ENCODE measurements at regions not wholly inside any gene's neighbourhood (a gene's known extent, or its start where the extent isn't known, plus 50 kb on each side); places are given as distances from the start of the nearest gene placed in this dataset.
A peak's percentile ranks its signal among the peaks of the same experiment; 100 is the strongest.

DNA sequence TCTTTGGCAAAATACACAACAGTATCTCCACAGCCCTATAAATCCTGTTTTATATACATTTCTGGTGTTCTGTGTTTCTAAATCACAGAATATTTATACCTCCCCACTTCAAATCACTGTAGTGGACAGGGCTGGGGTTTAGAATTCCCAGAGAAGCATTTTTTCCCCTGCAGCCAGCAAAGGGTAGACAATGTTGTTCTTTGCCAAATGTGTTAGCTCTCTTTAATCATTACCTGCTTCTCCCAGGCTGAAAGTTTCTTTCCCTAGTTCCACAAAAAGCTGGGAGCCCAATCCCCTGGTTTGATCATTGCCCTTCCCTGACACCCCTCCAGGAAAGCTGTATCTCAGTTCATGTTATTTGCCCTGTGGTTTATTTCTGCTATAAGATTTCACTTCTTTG, 520.0 kb upstream of the SPHKAP start:
- no peaks in the 10 kb centered on the region for H3K36me3 ChIP-seq (ENCODE audit: control insufficient read depth, insufficient read depth, low read length, severe bottlenecking)
- DNase-seq (ENCODE audit: low read depth), result no peak
- H3K4me3 ChIP-seq (ENCODE audit: low read length), result no peak overlapping the region
- no peaks in the 10 kb centered on the region for H3K9me3 ChIP-seq (ENCODE audit: control insufficient read depth, low read length)
- no peak overlapping the region for H3K9ac ChIP-seq (ENCODE audit: low read length)
- H3K27me3 ChIP-seq (replicated peaks; ENCODE audit: control insufficient read depth, insufficient read depth, low read length), result no peaks in the 10 kb centered on the region
- H3K4me1 ChIP-seq (ENCODE audit: control insufficient read depth, insufficient read depth, low read length), result no peaks in the 10 kb centered on the region

DNA sequence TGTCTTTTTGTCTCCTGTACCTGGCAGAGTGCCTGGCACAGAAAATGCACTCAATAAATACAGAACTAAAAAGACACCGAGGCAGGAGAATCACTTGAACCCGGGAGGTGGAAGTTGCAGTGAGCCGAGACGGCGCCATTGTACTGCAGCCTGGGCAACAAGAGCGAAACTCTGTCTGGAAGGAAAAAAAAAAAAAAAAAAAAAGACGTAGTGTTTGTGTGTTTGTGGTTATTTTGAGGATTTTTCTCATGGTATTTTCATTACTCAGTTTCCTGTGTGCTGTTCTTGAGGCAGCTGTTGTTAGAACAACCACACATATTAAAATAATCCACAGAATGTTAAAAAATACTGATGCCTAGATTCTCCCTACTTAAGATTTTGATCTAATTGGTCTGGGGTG, 519.2 kb upstream of the SPHKAP start:
- Histone ChIP-seq H3K4me1 (ENCODE audit: control insufficient read depth, insufficient read depth, low read length) (no peaks in the 10 kb centered on the region), H3K9me3 (ENCODE audit: control insufficient read depth, low read length) (no peaks in the 10 kb centered on the region), H3K4me3 (ENCODE audit: low read length) (no peak overlapping the region), H3K9ac (ENCODE audit: low read length) (no peak overlapping the region), H3K27me3 (replicated peaks; ENCODE audit: control insufficient read depth, insufficient read depth, low read length) (no peaks in the 10 kb centered on the region), H3K36me3 (ENCODE audit: control insufficient read depth, insufficient read depth, low read length, severe bottlenecking) (no peaks in the 10 kb centered on the region)
- DNase-seq (ENCODE audit: low read depth), result no peak

DNA sequence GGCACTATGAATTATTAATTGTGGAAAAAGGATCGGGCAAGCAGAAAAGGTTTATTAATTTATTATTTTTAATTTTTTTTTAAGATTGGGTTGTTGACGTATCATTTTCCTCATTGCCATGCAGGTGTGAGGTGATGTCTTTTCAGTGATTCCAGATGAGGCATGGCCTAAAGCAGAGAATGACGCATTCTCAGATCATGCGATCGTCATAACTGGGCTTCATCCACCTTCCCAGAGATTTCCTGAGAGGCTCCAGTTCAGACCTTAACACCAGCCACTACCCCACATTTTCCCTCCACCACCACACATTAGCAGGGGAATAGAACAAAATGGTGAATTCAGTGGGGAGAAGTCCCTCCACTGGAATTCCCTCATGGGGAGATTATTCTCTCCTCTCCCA, 518.4 kb upstream of the SPHKAP start:
- Histone ChIP-seq H3K4me1 (ENCODE audit: control insufficient read depth, insufficient read depth, low read length) (no peaks in the 10 kb centered on the region), H3K9ac (ENCODE audit: low read length) (no peak overlapping the region), H3K36me3 (ENCODE audit: control insufficient read depth, insufficient read depth, low read length, severe bottlenecking) (no peaks in the 10 kb centered on the region), H3K9me3 (ENCODE audit: control insufficient read depth, low read length) (no peaks in the 10 kb centered on the region), H3K27me3 (replicated peaks; ENCODE audit: control insufficient read depth, insufficient read depth, low read length) (no peaks in the 10 kb centered on the region), H3K4me3 (ENCODE audit: low read length) (no peak overlapping the region)
- DNase-seq (ENCODE audit: low read depth), result no peak

DNA sequence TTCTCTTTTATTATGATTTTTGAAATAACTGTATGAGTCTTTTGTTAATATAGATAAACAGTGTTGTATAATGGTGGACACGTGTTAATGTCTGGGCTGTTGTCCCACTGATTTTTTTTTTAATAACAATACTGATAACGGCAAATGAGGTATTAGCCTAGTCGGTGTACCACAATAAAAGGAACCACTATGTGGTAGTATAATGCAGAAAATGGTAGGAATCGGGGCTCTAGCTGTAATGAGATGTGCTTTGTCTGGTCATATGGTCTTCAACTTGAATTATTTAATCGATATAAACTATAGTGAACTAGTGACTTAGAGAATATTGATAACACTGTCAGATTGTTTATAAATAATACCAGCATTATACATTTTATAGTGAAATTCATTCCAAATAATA, 517.9 kb upstream of the SPHKAP start:
- Histone ChIP-seq H3K9ac (ENCODE audit: low read length) (no peak overlapping the region), H3K9me3 (ENCODE audit: control insufficient read depth, low read length) (no peaks in the 10 kb centered on the region), H3K4me3 (ENCODE audit: low read length) (no peak overlapping the region), H3K4me1 (ENCODE audit: control insufficient read depth, insufficient read depth, low read length) (no peaks in the 10 kb centered on the region), H3K27me3 (replicated peaks; ENCODE audit: control insufficient read depth, insufficient read depth, low read length) (no peaks in the 10 kb centered on the region), H3K36me3 (ENCODE audit: control insufficient read depth, insufficient read depth, low read length, severe bottlenecking) (no peaks in the 10 kb centered on the region)
- DNase-seq (ENCODE audit: low read depth), result peak; percentile 15

DNA sequence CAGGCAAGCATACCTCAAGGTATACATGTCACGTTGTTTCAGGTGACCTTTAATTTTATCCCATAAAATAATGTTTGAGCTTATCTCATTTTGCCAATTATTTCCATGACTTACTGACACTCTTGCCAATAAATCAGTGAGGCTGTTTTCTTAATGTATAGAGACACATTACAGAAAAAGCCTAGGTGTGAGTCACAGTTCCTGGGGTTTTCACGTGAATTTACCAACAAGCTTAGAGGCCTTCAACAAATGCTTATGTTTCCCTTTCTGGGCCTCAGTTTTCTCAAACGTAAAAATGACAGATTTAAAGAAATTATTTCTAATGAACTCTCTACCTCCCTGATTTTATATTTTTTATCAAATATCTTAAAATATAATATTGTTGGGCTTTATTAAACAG, 517.5 kb upstream of the SPHKAP start:
- Histone ChIP-seq H3K4me1 (ENCODE audit: control insufficient read depth, insufficient read depth, low read length) (no peaks in the 10 kb centered on the region), H3K4me3 (ENCODE audit: low read length) (no peak overlapping the region), H3K9me3 (ENCODE audit: control insufficient read depth, low read length) (no peaks in the 10 kb centered on the region), H3K9ac (ENCODE audit: low read length) (no peak overlapping the region), H3K36me3 (ENCODE audit: control insufficient read depth, insufficient read depth, low read length, severe bottlenecking) (no peaks in the 10 kb centered on the region), H3K27me3 (replicated peaks; ENCODE audit: control insufficient read depth, insufficient read depth, low read length) (no peaks in the 10 kb centered on the region)
- DNase-seq (ENCODE audit: low read depth), result no peak

DNA sequence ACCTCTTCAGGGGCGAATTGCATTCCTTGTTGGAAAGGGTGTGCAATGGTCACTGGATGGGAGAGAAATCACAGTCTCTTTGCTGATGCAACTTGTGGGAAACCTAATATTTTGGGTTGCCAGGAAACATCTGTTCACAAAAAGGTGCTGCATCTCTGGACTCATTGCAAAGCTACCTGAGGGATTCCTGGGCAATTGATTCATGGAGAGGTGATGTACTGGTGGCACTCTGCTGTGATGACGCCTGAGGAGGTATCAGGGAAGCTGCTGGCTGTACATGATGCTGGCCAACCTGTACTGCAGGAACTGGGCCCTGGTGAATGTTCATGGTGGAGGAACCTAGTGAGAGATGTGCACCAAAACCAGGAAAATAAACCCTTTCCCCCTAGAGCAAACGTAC, 516.0 kb upstream of the SPHKAP start:
- Histone ChIP-seq H3K4me1 (ENCODE audit: control insufficient read depth, insufficient read depth, low read length) (no peaks in the 10 kb centered on the region), H3K9me3 (ENCODE audit: control insufficient read depth, low read length) (no peaks in the 10 kb centered on the region), H3K9ac (ENCODE audit: low read length) (no peak overlapping the region), H3K4me3 (ENCODE audit: low read length) (no peak overlapping the region), H3K27me3 (replicated peaks; ENCODE audit: control insufficient read depth, insufficient read depth, low read length) (no peaks in the 10 kb centered on the region), H3K36me3 (ENCODE audit: control insufficient read depth, insufficient read depth, low read length, severe bottlenecking) (no peaks in the 10 kb centered on the region)
- no peak for DNase-seq (ENCODE audit: low read depth)

DNA sequence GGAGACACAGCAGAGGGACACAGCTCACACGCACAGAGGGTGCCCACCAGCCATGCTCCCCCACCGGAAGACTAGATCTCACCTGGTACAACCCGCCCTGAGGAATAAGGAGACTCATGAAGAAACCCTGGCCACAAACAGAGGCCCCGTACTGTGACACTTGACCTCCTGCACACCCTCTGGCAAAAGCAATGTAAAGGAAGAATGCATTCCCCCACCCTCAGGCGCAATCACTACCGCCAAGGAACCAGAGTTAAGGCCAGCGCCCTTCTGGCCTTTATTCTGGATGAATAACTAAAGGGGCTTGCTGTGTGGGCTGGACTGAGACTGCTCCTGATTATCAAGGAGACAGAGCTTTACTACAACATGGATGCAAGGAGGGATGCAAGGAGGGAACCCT, 509.2 kb upstream of the SPHKAP start:
- DNase-seq (ENCODE audit: low read depth), result no peak
- no peak overlapping the region for H3K4me3 ChIP-seq (ENCODE audit: low read length)
- peaks cover 4% of the 10 kb centered on the region for H3K27me3 ChIP-seq (replicated peaks; ENCODE audit: control insufficient read depth, insufficient read depth, low read length)

DNA sequence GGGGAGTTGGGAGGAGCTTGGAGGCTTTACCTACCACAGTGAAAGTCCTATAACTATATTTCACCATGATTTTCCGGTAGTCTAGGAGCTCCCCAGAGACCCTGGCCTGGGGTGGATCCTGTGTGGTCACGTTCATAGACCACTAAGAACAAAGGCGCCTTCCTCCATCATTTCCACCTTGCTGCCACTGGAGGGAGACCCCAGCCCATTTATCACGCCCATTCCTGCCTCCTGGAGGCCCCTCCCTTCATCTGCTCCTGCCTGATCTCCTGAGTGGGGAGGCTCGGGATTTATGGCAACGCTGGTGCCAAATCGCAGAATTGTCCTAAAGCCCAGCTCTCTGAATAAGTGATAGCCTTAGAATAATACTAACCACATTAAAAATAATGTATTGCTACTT, 507.6 kb upstream of the SPHKAP start:
- Histone ChIP-seq H3K9ac (ENCODE audit: low read length) (no peak overlapping the region), H3K36me3 (ENCODE audit: control insufficient read depth, insufficient read depth, low read length, severe bottlenecking) (no peaks in the 10 kb centered on the region), H3K9me3 (ENCODE audit: control insufficient read depth, low read length) (no peaks in the 10 kb centered on the region), H3K4me3 (ENCODE audit: low read length) (no peak overlapping the region), H3K4me1 (ENCODE audit: control insufficient read depth, insufficient read depth, low read length) (peaks cover 3% of the 10 kb centered on the region), H3K27me3 (replicated peaks; ENCODE audit: control insufficient read depth, insufficient read depth, low read length) (peaks cover 4% of the 10 kb centered on the region)
- DNase-seq (ENCODE audit: low read depth), result peak; percentile 56

More for the DNA sequence above, 509.2 kb upstream of the SPHKAP start:
- Histone ChIP-seq H3K4me1 (ENCODE audit: control insufficient read depth, insufficient read depth, low read length) (peaks cover 3% of the 10 kb centered on the region), H3K9ac (ENCODE audit: low read length) (no peak overlapping the region), H3K36me3 (ENCODE audit: control insufficient read depth, insufficient read depth, low read length, severe bottlenecking) (no peaks in the 10 kb centered on the region), H3K9me3 (ENCODE audit: control insufficient read depth, low read length) (no peaks in the 10 kb centered on the region)

DNA sequence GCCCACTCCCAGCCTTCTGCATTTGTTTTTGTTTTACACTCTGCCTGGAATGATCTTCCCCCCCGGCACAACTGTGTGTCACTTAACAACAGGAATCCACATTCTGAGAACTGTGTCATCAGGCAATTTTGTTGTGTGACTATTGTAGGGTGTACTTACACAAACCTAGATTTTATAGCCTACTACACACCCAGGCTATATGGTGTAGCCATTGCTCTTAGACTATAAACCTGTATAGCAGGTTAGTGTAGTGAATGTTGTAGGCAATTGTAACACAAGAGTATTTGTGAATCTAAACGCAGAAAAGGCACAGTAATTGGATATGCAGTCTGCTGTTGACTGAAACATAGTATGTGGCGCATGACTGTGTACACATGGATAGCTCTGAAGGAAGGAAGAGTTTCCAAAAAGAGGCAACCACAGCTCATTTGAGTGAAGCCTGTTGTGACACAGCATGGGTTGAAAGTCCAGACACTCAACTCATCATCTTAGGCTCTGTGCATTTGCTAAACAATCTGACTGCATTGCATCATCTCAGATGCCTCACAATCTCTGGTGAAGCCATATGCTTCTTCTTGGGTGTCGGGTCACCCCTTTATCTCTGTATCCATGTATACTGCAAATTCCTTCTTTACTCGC, 506.6 kb upstream of the SPHKAP start:
- Histone ChIP-seq H3K36me3 (ENCODE audit: control insufficient read depth, insufficient read depth, low read length, severe bottlenecking) (no peaks in the 10 kb centered on the region), H3K4me1 (ENCODE audit: control insufficient read depth, insufficient read depth, low read length) (peaks cover 3% of the 10 kb centered on the region), H3K9ac (ENCODE audit: low read length) (no peak overlapping the region), H3K9me3 (ENCODE audit: control insufficient read depth, low read length) (no peaks in the 10 kb centered on the region), H3K27me3 (replicated peaks; ENCODE audit: control insufficient read depth, insufficient read depth, low read length) (peaks cover 4% of the 10 kb centered on the region), H3K4me3 (ENCODE audit: low read length) (no peak overlapping the region)
- DNase-seq (ENCODE audit: low read depth), result peak; percentile 68

DNA sequence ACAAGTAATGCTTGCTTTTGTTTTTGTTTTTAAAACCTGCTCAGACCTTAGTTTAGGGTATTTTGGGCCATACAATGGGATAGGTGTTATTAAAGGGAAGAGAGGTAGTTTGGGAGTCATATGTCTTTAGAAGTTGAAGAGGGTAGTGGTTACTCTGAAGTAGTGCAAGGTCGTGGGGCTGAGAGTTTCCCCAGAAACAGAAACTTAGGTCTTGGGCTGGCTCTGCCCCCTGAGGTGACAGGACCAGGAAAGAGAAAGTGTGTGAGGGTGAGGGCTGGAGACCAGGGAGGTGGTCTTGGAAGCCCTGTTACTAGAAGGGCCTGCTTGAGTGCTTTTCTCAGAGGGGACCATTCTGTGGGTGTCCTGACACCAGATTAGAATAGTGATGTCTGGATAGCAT, 500.5 kb upstream of the SPHKAP start:
- Histone ChIP-seq H3K9ac (ENCODE audit: low read length) (no peak overlapping the region), H3K4me3 (ENCODE audit: low read length) (no peak overlapping the region), H3K9me3 (ENCODE audit: control insufficient read depth, low read length) (no peaks in the 10 kb centered on the region), H3K36me3 (ENCODE audit: control insufficient read depth, insufficient read depth, low read length, severe bottlenecking) (no peaks in the 10 kb centered on the region), H3K4me1 (ENCODE audit: control insufficient read depth, insufficient read depth, low read length) (peaks cover 13% of the 10 kb centered on the region), H3K27me3 (replicated peaks; ENCODE audit: control insufficient read depth, insufficient read depth, low read length) (no peaks in the 10 kb centered on the region)
- no peak for DNase-seq (ENCODE audit: low read depth)

DNA sequence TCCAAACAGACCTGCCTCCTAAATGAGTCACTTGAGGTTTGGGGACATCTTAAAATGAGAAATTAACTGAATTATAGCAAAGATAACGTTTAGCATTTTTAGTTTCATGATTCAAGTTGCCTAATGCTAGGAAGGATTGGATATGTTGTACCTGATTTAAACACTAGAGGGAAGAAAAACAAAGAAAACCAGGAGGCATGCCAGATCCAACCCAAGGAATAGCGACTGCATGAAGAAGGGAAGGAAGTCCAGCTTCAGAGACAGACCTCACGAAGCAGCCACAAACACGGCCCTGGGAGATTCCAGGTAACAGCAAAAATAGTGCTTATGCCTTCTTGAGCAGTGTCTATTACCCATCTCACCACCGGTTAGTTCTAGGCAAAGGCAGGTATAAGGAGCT, 499.9 kb upstream of the SPHKAP start:
- H3K36me3 ChIP-seq (ENCODE audit: control insufficient read depth, insufficient read depth, low read length, severe bottlenecking), result no peaks in the 10 kb centered on the region
- H3K9ac ChIP-seq (ENCODE audit: low read length), result peak overlapping the region; percentile 39
- H3K4me3 ChIP-seq (ENCODE audit: low read length), result no peak overlapping the region
- no peaks in the 10 kb centered on the region for H3K27me3 ChIP-seq (replicated peaks; ENCODE audit: control insufficient read depth, insufficient read depth, low read length)
- H3K4me1 ChIP-seq (ENCODE audit: control insufficient read depth, insufficient read depth, low read length), result peaks cover 13% of the 10 kb centered on the region
- H3K9me3 ChIP-seq (ENCODE audit: control insufficient read depth, low read length), result no peaks in the 10 kb centered on the region
- DNase-seq (ENCODE audit: low read depth), result peak; percentile 84

DNA sequence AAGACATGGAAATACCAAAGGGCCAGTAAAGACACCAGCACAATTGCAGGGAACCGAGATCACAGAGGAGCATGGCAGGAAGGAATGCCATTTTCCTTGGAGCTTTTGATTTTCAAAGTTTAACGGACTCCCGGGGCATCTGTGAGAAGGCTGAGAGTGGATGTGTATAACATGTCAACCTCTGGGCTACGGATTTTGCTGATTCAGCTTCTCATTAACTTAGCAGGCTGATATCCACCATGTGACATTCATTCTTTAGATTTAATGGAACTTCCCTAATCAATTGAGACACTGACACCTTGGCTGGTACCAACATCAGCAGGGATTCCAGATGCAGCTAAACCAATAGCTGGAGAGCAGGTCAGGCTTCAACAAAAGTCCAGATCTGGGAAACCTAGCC, 496.6 kb upstream of the SPHKAP start:
- Histone ChIP-seq H3K4me3 (ENCODE audit: low read length) (no peak overlapping the region), H3K4me1 (ENCODE audit: control insufficient read depth, insufficient read depth, low read length) (peaks cover 37% of the 10 kb centered on the region), H3K9me3 (ENCODE audit: control insufficient read depth, low read length) (no peaks in the 10 kb centered on the region), H3K27me3 (replicated peaks; ENCODE audit: control insufficient read depth, insufficient read depth, low read length) (no peaks in the 10 kb centered on the region), H3K9ac (ENCODE audit: low read length) (no peak overlapping the region), H3K36me3 (ENCODE audit: control insufficient read depth, insufficient read depth, low read length, severe bottlenecking) (no peaks in the 10 kb centered on the region)
- DNase-seq (ENCODE audit: low read depth), result no peak
